WTC11 (cell line): ENCODE measurements at regions not wholly inside any gene's neighbourhood (a gene's known extent, or its start where the extent isn't known, plus 50 kb on each side); places are given as distances from the start of the nearest gene placed in this dataset.

Source experiments
- ATAC-seq: fragments of 200-7000 bp; cut with Tn5 transposase; 2 replicates; pipeline ENCODE4 v1.10.0; 2021; ENCODE audit warnings: mild to moderate bottlenecking, moderate library complexity
- CTCF ChIA-PET: fragments of 300-600 bp; sonication (Branson Sonifier 250); formaldehyde crosslinking; loops from one replicate; lab custom pipeline; 2021; ENCODE audit warnings: antibody characterized with exemption; lab: Charles Lee
- POLR2A ChIA-PET: fragments of 350-600 bp; sonication (Branson Sonifier 250); formaldehyde crosslinking; loops from one replicate; lab custom pipeline; 2021; ENCODE audit warnings: antibody characterized with exemption; lab: Charles Lee
- DNase-seq: peaks from one replicate; pipeline ENCODE4 v3.0.0; 2021; ENCODE audit warnings: low spot score
- H3K27ac Mint-ChIP-seq: 2 replicates; pipeline ENCODE4 v1.8.0; 2021; ENCODE audit warnings: mixed read lengths
- H3K27me3 Mint-ChIP-seq: 2 replicates; pipeline ENCODE4 v1.8.0; 2021; ENCODE audit warnings: low read depth, mild to moderate bottlenecking, moderate library complexity, mixed read lengths
- H3K36me3 Mint-ChIP-seq: 2 replicates; pipeline ENCODE4 v1.8.0; 2021; ENCODE audit warnings: mixed read lengths
- H3K4me1 Mint-ChIP-seq: 2 replicates; pipeline ENCODE4 v1.8.0; 2022; ENCODE audit warnings: mixed read lengths
- H3K4me3 Mint-ChIP-seq: 2 replicates; pipeline ENCODE4 v1.8.0; 2021; ENCODE audit warnings: mild to moderate bottlenecking, moderate library complexity, mixed read lengths
- H3K9me3 Mint-ChIP-seq: 2 replicates; pipeline ENCODE4 v1.8.0; 2021; ENCODE audit warnings: mixed read lengths
- ATF1 ChIP-seq: sonication (generic); formaldehyde crosslinking; IDR thresholded peaks from 2 replicates; pipeline ENCODE4 v1.8.1; 2023; ENCODE audit warnings: mild to moderate bottlenecking, moderate library complexity, missing genetic modification reagents
- CBFB ChIP-seq: sonication (generic); formaldehyde crosslinking; IDR thresholded peaks from 2 replicates; pipeline ENCODE4 v1.8.1; 2022; ENCODE audit warnings: mild to moderate bottlenecking, low read depth, missing genetic modification reagents
- CREM ChIP-seq: sonication (generic); formaldehyde crosslinking; IDR thresholded peaks from 2 replicates; pipeline ENCODE4 v1.8.1; 2022; ENCODE audit warnings: mild to moderate bottlenecking, missing genetic modification reagents, moderate library complexity
- EMX1 ChIP-seq: fragments of 250-450 bp; sonication (Bioruptor Pico); IDR thresholded peaks from 2 replicates; pipeline ENCODE4 v1.8.0; 2021; ENCODE audit warnings: mild to moderate bottlenecking
- FOXJ3 ChIP-seq: sonication (generic); formaldehyde crosslinking; IDR thresholded peaks from 2 replicates; pipeline ENCODE4 v1.9.0; 2021; ENCODE audit warnings: missing genetic modification reagents, mild to moderate bottlenecking, borderline replicate concordance
- FOXP1 ChIP-seq: sonication (generic); formaldehyde crosslinking; IDR thresholded peaks from 2 replicates; pipeline ENCODE4 v1.8.0; 2022; ENCODE audit warnings: missing genetic modification reagents, mild to moderate bottlenecking, moderate library complexity, borderline replicate concordance
- GRHL2 ChIP-seq: fragments of 250-450 bp; sonication (Bioruptor Pico); IDR thresholded peaks from 2 replicates; pipeline ENCODE4 v1.8.0; 2022; ENCODE audit warnings: mild to moderate bottlenecking, moderate library complexity; ENCODE audit not compliant: insufficient replicate concordance, severe bottlenecking
- HMGXB4 ChIP-seq: sonication (generic); formaldehyde crosslinking; IDR thresholded peaks from 2 replicates; pipeline ENCODE4 v1.8.1; 2023; ENCODE audit warnings: mild to moderate bottlenecking, moderate library complexity, missing genetic modification reagents
- JUN ChIP-seq: sonication (generic); formaldehyde crosslinking; IDR thresholded peaks from 2 replicates; pipeline ENCODE4 v1.8.0; 2023; ENCODE audit warnings: mild to moderate bottlenecking, missing genetic modification reagents
- MAX ChIP-seq: sonication (generic); formaldehyde crosslinking; IDR thresholded peaks from 2 replicates; pipeline ENCODE4 v1.8.0; 2022; ENCODE audit warnings: mild to moderate bottlenecking, missing genetic modification reagents
- MLX ChIP-seq: sonication (generic); formaldehyde crosslinking; IDR thresholded peaks from 2 replicates; pipeline ENCODE4 v1.8.1; 2023; ENCODE audit warnings: mild to moderate bottlenecking, missing genetic modification reagents, moderate library complexity
- MXD4 ChIP-seq: fragments of 250-450 bp; sonication (Bioruptor Pico); IDR thresholded peaks from 2 replicates; pipeline ENCODE4 v1.8.0; 2021; ENCODE audit warnings: mild to moderate bottlenecking, moderate library complexity, borderline replicate concordance
- NR3C1 ChIP-seq: sonication (generic); formaldehyde crosslinking; conservative IDR thresholded peaks from 2 replicates; pipeline ENCODE4 v1.8.1; 2023; ENCODE audit warnings: low read depth, mild to moderate bottlenecking, missing genetic modification reagents
- RORB ChIP-seq: fragments of 250-450 bp; sonication (Bioruptor Pico); IDR thresholded peaks from 2 replicates; pipeline ENCODE4 v1.9.0; 2021; ENCODE audit warnings: mild to moderate bottlenecking
- SMAD4 ChIP-seq: sonication (generic); formaldehyde crosslinking; IDR thresholded peaks from 2 replicates; pipeline ENCODE4 v1.8.0; 2022; ENCODE audit warnings: mild to moderate bottlenecking, missing genetic modification reagents
- STAT6 ChIP-seq: sonication (generic); formaldehyde crosslinking; conservative IDR thresholded peaks from 2 replicates; pipeline ENCODE4 v1.8.1; 2023; ENCODE audit warnings: mild to moderate bottlenecking, low read depth, missing genetic modification reagents, moderate library complexity
- TCF7 ChIP-seq: sonication (generic); formaldehyde crosslinking; IDR thresholded peaks from 2 replicates; pipeline ENCODE4 v1.8.0; 2022; ENCODE audit warnings: mild to moderate bottlenecking, low read depth, missing genetic modification reagents, moderate library complexity
- ZNF121 ChIP-seq: sonication (generic); formaldehyde crosslinking; IDR thresholded peaks from 2 replicates; pipeline ENCODE4 v1.8.0; 2023; ENCODE audit warnings: missing genetic modification reagents
- ZNF263 ChIP-seq: sonication (generic); formaldehyde crosslinking; IDR thresholded peaks from 2 replicates; pipeline ENCODE4 v1.8.1; 2022; ENCODE audit warnings: low read depth, mild to moderate bottlenecking, moderate library complexity, missing genetic modification reagents
- ZNF423 ChIP-seq: fragments of 250-450 bp; sonication (Bioruptor Pico); IDR thresholded peaks from 2 replicates; pipeline ENCODE4 v2.1.2; 2022; ENCODE audit warnings: mild to moderate bottlenecking, moderate library complexity
- TF ChIP-seq, protein P1 (sequence below): fragments of 250-450 bp; sonication (Bioruptor Pico); IDR thresholded peaks from 2 replicates; pipeline ENCODE4 v1.9.0; 2021; ENCODE audit warnings: moderate library complexity, mild to moderate bottlenecking, inconsistent platforms, borderline replicate concordance
- TF ChIP-seq, protein P2 (sequence below): sonication (generic); formaldehyde crosslinking; IDR thresholded peaks from 2 replicates; pipeline ENCODE4 v1.8.0; 2023; ENCODE audit warnings: missing genetic modification reagents, mild to moderate bottlenecking, borderline replicate concordance

DNA sequence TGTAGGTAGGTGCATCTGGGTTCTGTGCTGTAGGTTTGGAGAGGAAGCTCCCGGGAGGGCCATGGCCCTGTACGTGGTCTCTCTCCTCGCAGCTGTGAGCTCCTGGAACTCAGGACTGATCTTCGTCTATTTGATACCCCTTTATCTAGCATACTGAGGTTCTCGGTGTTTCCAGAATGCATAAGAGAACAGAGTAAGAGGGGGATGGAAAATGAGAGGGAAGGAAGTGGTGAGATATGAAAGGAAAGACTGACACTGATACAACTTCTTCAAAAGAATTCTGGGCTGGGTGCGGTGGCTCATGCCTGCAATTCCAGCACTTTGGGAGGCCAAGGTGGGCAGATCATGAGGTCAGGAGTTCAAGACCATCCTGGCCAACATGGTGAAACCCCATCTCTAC, 90.7 kb downstream of the CHRD start:
- CTCF ChIA-PET: interaction anchor here (0.6 to 5.7 kb wide), 7 partner anchors 43 to 319 kb away, joined by 3 to 83 read pairs (median 9); partner anchors contain the start of gene EPHB3
- no peaks in the 10 kb centered on the region for H3K9me3 Mint-ChIP-seq
- peaks cover 11% of the 10 kb centered on the region; the same call in 1 of the 2 replicates for H3K4me1 Mint-ChIP-seq
- H3K27ac Mint-ChIP-seq: no peak overlapping the region
- H3K27me3 Mint-ChIP-seq: no peaks in the 10 kb centered on the region
- no peaks in the 10 kb centered on the region for H3K36me3 Mint-ChIP-seq
- no peak for DNase-seq
- POLR2A ChIA-PET: interaction anchor here (1.9 kb wide), 1 partner anchor 44 kb away, joined by 4 read pairs; no protein-coding TSS in a partner anchor
- TF ChIP-seq ZNF121 (CRISPR knock-in tag): no peak
- TF ChIP-seq JUN (CRISPR knock-in tag): no peak
- no peak for TF ChIP-seq ATF1 (CRISPR knock-in tag)
- TF ChIP-seq ZNF263 (CRISPR knock-in tag): no peak
- no peak for TF ChIP-seq FOXP1
- TF ChIP-seq, protein P1, sequence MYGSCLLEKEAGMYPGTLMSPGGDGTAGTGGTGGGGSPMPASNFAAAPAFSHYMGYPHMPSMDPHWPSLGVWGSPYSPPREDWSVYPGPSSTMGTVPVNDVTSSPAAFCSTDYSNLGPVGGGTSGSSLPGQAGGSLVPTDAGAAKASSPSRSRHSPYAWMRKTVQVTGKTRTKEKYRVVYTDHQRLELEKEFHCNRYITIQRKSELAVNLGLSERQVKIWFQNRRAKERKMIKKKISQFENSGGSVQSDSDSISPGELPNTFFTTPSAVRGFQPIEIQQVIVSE (CRISPR knock-in tag): no peak
- TF ChIP-seq CREM (CRISPR knock-in tag): no peak
- no peak for TF ChIP-seq EMX1
- TF ChIP-seq MLX (CRISPR knock-in tag): no peak
- TF ChIP-seq MAX (CRISPR knock-in tag): no peak
- no peak for TF ChIP-seq MXD4 (CRISPR knock-in tag)
- ATAC-seq: no peak
- H3K4me3 Mint-ChIP-seq: no peak overlapping the region

GRCh38 chr3:184471439-184471838, 90.1 kb upstream of the EPHB3 start:
- no peak overlapping the region for H3K27ac Mint-ChIP-seq
- H3K4me1 Mint-ChIP-seq: peaks cover 11% of the 10 kb centered on the region; the same call in 1 of the 2 replicates
- no peak overlapping the region for H3K4me3 Mint-ChIP-seq
- ATAC-seq: no peak
- ChIA-PET CTCF (interaction anchor here (1.5 kb wide), 1 partner anchor 100 kb away, joined by 4 read pairs; no protein-coding TSS in a partner anchor), POLR2A (no interaction called here)
- H3K36me3 Mint-ChIP-seq: no peaks in the 10 kb centered on the region
- DNase-seq: no peak
- no peak for TF ChIP-seq ZNF263 (CRISPR knock-in tag)
- no peak for TF ChIP-seq GRHL2 (CRISPR knock-in tag)
- TF ChIP-seq ZNF423 (CRISPR knock-in tag): no peak
- TF ChIP-seq TCF7: no peak
- TF ChIP-seq JUN (CRISPR knock-in tag): no peak
- TF ChIP-seq RORB (CRISPR knock-in tag): no peak
- H3K9me3 Mint-ChIP-seq: no peaks in the 10 kb centered on the region
- H3K27me3 Mint-ChIP-seq: no peaks in the 10 kb centered on the region

- no peak overlapping the region for H3K4me3 Mint-ChIP-seq
- ATAC-seq (no peak), DNase-seq (no peak)
- H3K27ac Mint-ChIP-seq: no peak overlapping the region
- no peaks in the 10 kb centered on the region for H3K27me3 Mint-ChIP-seq
- POLR2A ChIA-PET: no interaction called here
- no peaks in the 10 kb centered on the region for H3K9me3 Mint-ChIP-seq
- H3K36me3 Mint-ChIP-seq: no peaks in the 10 kb centered on the region
- peaks cover 14% of the 10 kb centered on the region for H3K4me1 Mint-ChIP-seq
- CTCF ChIA-PET: interaction anchor here (0.6 to 3.1 kb wide), 3 partner anchors 41 to 101 kb away, joined by 3 to 31 read pairs (median 4); no protein-coding TSS in a partner anchor
- TF ChIP-seq STAT6 (CRISPR knock-in tag) (no peak), SMAD4 (CRISPR knock-in tag) (no peak), CBFB (CRISPR knock-in tag) (no peak), FOXJ3 (CRISPR knock-in tag) (no peak), HMGXB4 (CRISPR knock-in tag) (no peak), NR3C1 (CRISPR knock-in tag) (no peak)
- TF ChIP-seq, protein P2, sequence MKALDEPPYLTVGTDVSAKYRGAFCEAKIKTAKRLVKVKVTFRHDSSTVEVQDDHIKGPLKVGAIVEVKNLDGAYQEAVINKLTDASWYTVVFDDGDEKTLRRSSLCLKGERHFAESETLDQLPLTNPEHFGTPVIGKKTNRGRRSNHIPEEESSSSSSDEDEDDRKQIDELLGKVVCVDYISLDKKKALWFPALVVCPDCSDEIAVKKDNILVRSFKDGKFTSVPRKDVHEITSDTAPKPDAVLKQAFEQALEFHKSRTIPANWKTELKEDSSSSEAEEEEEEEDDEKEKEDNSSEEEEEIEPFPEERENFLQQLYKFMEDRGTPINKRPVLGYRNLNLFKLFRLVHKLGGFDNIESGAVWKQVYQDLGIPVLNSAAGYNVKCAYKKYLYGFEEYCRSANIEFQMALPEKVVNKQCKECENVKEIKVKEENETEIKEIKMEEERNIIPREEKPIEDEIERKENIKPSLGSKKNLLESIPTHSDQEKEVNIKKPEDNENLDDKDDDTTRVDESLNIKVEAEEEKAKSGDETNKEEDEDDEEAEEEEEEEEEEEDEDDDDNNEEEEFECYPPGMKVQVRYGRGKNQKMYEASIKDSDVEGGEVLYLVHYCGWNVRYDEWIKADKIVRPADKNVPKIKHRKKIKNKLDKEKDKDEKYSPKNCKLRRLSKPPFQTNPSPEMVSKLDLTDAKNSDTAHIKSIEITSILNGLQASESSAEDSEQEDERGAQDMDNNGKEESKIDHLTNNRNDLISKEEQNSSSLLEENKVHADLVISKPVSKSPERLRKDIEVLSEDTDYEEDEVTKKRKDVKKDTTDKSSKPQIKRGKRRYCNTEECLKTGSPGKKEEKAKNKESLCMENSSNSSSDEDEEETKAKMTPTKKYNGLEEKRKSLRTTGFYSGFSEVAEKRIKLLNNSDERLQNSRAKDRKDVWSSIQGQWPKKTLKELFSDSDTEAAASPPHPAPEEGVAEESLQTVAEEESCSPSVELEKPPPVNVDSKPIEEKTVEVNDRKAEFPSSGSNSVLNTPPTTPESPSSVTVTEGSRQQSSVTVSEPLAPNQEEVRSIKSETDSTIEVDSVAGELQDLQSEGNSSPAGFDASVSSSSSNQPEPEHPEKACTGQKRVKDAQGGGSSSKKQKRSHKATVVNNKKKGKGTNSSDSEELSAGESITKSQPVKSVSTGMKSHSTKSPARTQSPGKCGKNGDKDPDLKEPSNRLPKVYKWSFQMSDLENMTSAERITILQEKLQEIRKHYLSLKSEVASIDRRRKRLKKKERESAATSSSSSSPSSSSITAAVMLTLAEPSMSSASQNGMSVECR (CRISPR knock-in tag): no peak
Measured at GRCh38 chr3:184472723-184473428, 88.7 kb upstream of the EPHB3 start.
